ENCODE measurements at regions not wholly inside any gene's neighbourhood (a gene's known extent, or its start where the extent isn't known, plus 50 kb on each side); places are given as distances from the start of the nearest gene placed in this dataset.

DNA sequence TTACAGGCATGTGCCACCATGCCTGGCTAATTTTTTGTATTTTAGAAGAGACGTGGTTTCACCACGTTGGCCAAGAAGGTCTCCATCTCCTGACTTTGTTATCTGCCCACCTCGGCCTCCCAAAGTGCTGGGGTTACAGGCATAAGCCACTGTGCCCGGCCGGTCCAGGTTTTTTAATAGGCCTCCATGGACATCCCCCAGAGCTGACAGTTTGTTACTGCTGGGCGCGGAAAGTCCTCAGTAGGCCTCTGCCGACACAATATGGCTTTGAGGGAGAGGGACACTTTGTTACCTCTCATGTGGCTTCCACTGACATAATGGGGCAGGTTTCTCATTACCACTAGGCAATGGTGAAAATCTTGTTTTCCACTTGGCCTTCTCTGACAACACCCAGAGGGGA, 152.0 kb downstream of the WNT7A start:
- H3K4me3 ChIP-seq = no peak overlapping the region
- in situ Hi-C loops (cut with MboI; ENCODE audit: low pct_unique_long_range_greater_than_20kb in 2 of 9, low sequenced_read_pairs in 9 of 9, unreplicated experiment in 9 of 9) = no loop called here
- H3K4me1 ChIP-seq (replicated peaks in 1 of 2) = no peaks in the 10 kb centered on the region
- H3K27ac ChIP-seq = no peak overlapping the region
- 32 to 88% (median 75%) methylated on average over 1 to 5 of the region's 8 CpGs; no CpG with 5 or more reads in 3 of the 10 experiments for WGBS, 10 experiments
- no peak for ATAC-seq (replicated peaks in 6 of 8)

DNA sequence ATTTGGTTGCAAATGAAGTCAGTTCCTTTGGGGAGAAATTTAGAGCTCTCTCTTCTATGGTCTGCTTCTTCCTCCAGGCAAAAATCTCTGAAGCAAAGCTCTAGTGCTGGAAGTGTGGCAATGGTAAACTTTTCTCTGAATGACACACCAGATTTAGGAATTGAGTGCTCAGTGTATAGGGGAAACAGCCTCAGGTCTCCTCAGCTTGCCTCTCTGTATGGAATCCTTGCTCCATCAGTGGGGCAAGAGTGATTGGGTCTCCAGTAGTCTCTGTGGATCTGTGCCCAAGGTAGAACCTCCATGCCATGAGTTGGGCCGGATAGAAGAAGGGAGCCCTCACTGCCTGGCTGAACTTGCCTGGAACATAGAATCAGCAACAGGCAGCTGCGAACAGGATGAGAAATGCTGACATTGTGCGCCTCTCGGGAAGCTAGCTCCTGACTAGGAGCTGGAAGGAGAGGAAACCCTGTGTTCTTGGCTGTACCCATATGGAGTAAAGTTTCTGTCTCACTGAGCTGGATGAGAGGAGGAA, 156.1 kb downstream of the WNT7A start:
- H3K4me1 ChIP-seq (replicated peaks in 1 of 2) = no peaks in the 10 kb centered on the region
- 0 to 100% (median 86%) methylated on average over 1 to 3 of the region's 4 CpGs; no CpG with 5 or more reads in 3 of the 10 experiments for WGBS, 10 experiments
- ATAC-seq (replicated peaks in 6 of 8) = no peak
- in situ Hi-C loops (cut with MboI; ENCODE audit: low pct_unique_long_range_greater_than_20kb in 2 of 9, low sequenced_read_pairs in 9 of 9, unreplicated experiment in 9 of 9) = no loop called here
- H3K4me3 ChIP-seq = no peak overlapping the region
- H3K27ac ChIP-seq = no peak overlapping the region

DNA sequence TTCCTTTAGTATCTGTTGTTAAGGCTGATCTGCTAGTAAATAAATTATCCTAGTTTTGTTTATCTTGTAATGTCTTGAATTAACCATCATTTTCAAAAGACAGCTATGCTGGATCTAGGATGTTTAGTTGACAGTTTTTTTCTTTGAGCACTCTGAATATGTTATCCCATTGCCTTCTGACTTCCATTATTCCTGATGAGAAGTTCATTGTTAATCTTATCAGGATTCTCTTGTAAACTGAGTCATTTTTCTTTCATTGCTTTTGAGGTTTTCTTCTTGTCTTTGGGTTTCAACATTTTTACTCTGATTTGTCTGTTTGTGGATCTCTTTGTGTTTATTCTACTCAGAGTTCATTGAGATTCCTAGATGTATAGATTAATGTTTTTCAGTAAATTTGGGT, 157.7 kb downstream of the WNT7A start:
- H3K27ac ChIP-seq = no peak overlapping the region
- no peak overlapping the region for H3K4me3 ChIP-seq
- ATAC-seq (replicated peaks in 6 of 8) = no peak
- in situ Hi-C loops (cut with MboI; ENCODE audit: low pct_unique_long_range_greater_than_20kb in 2 of 9, low sequenced_read_pairs in 9 of 9, unreplicated experiment in 9 of 9) = no loop called here
- no peaks in the 10 kb centered on the region for H3K4me1 ChIP-seq (replicated peaks in 1 of 2)

DNA sequence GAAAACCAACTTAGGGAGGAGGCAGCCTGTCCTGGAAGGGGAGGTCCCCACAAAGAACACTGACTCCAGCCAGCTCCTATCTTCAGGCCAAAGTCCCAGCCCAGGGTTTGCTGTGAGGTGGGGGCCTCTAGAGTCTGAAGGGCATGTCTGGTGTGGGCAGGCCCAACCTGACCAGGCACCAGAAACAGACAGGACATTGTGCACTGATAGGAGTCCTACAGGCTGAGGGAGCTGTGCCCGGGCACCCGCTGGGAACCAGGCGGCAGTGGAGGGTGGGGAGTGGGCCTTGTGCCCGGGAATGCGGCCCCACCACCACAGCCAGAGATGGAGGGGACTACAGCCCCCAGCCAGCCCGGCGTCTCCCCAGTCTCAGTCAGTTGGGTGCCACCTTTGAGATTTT, 161.4 kb downstream of the WNT7A start:
- in situ Hi-C loops (cut with MboI; ENCODE audit: low pct_unique_long_range_greater_than_20kb in 2 of 9, low sequenced_read_pairs in 9 of 9, unreplicated experiment in 9 of 9) = no loop called here
- Histone ChIP-seq H3K27ac (no peak overlapping the region), H3K4me1 (replicated peaks in 1 of 2) (no peaks in the 10 kb centered on the region), H3K4me3 (no peak overlapping the region)
- 0 to 90% (median 80%) methylated on average over 1 to 3 of the region's 7 CpGs; no CpG with 5 or more reads in 7 of the 10 experiments for WGBS, 10 experiments
- ATAC-seq (replicated peaks in 6 of 8) = no peak

DNA sequence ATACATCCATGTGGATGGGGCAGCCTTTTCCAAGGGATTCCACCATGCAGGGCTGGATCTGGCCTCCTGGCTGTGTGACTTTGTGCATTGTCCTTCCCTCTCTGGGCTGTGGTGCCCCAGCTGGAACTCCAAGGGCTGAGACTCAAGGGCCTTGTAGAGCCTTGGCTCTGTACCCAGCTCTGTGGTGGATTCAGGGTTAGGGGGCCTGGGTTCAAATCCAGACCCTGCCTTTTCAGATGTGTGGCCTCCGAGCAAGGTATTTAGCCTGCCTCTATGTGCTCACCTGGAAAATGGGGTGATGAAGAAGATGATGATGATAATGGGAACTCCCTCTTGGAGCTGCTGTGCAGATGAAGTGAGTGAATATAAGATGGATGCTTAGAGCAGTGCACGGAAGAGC, 161.9 kb downstream of the WNT7A start:
- 0 to 100% (median 80%) methylated on average over 1 to 2 of the region's 2 CpGs; no CpG with 5 or more reads in 5 of the 10 experiments for WGBS, 10 experiments
- no peak for ATAC-seq (replicated peaks in 6 of 8)
- in situ Hi-C loops (cut with MboI; ENCODE audit: low pct_unique_long_range_greater_than_20kb in 2 of 9, low sequenced_read_pairs in 9 of 9, unreplicated experiment in 9 of 9) = no loop called here

DNA sequence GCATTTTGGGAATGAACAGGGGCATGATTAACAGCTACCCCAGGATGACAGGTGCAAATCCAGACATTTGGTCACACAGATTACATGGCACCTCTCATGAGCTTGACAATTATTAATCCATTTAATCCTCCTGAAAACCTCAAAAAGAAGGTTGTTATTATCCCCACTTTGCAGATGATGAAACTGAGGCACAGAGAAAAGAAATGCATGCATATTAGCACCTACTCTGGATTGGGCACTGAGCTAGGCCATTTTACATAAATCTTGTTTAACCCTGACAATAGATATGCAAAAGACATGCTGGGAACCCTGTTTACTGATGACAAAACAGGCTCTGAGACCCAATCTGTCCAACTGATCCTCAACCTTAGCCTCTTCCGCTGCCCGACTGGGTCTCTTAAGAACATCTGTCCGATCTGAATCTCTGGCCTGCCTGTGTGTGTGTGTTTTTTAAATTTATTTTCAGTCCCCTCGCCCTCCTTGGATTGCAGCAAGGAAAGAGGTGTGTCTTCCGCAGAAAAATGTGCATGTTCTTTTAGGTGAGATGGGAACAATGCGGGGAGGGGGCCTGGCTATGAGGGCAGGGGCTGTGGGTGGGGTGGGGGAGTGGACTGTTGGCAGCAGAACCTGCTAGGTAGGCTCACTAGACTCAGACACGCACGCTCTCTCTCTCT, 162.5 kb downstream of the WNT7A start:
- Histone ChIP-seq H3K27ac (no peak overlapping the region), H3K4me1 (replicated peaks in 1 of 2) (no peaks in the 10 kb centered on the region), H3K4me3 (no peak overlapping the region)
- no peak for ATAC-seq (replicated peaks in 6 of 8)
- WGBS, 10 experiments = 20 to 76% (median 62%) methylated on average over 1 to 5 of the region's 8 CpGs; no CpG with 5 or more reads in 3 of the 10 experiments
- in situ Hi-C loops (cut with MboI; ENCODE audit: low pct_unique_long_range_greater_than_20kb in 2 of 9, low sequenced_read_pairs in 9 of 9, unreplicated experiment in 9 of 9) = no loop called here

More for the DNA sequence above, 161.9 kb downstream of the WNT7A start:
- Histone ChIP-seq H3K4me1 (replicated peaks in 1 of 2) (no peaks in the 10 kb centered on the region), H3K27ac (no peak overlapping the region), H3K4me3 (no peak overlapping the region)

DNA sequence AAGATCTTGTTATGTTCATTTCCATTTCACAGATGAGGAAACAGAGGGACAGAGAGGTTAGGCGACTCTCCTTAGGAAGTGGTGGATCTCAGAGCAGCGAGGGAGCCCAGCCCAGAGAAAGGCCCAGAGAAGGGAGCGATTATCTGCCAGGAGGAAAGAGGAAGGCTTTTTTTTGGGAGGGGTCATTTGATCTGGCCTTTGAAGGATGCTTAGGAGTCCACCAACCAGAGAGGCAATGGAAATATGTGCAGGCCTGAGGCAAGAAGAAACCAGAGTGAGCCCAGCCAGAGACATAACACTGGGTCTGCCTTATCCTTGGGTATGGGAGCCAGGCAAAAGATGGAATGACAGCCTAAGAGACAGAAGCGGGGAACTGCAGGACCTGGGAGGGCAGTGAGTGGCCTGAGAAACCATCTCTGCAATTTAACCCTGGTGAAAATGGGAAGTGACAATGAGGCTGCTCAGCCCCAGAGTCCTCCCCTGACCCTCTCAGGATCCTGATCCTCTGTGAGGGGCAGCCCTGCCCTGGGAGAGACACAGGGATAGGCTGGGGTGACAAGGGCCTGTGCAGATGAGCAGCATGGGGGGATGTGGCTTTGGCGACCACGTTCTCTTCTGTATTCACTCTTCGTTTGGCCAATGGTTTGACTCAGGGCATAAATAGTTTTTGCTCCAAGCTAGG, 163.2 kb downstream of the WNT7A start:
- Histone ChIP-seq H3K27ac (no peak overlapping the region), H3K4me3 (no peak overlapping the region), H3K4me1 (replicated peaks in 1 of 2) (no peaks in the 10 kb centered on the region)
- 18 to 100% (median 85%) methylated on average over 1 to 6 of the region's 7 CpGs; no CpG with 5 or more reads in 4 of the 10 experiments for WGBS, 10 experiments
- no peak for ATAC-seq (replicated peaks in 6 of 8)
- in situ Hi-C loops (cut with MboI; ENCODE audit: low pct_unique_long_range_greater_than_20kb in 2 of 9, low sequenced_read_pairs in 9 of 9, unreplicated experiment in 9 of 9) = no loop called here

DNA sequence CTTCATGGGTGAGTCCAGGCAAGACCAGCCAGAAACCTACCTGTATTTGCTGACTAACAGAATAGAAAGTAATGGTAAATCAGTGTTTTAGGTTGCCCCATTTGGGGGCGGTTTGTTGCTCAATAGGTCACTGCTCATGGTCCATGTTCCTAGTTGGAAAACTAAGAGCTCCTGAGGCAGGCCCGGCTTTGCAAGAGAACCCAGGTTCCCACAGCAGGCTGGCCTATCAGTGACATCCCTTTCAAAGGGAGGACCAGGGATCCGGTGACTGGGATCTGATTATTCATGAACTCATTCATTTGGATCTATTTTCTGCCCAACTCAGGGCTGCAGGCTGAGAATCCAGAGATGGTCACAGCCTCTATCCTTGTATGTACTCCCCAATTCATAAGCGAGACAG, 163.9 kb downstream of the WNT7A start:
- no peak for ATAC-seq (replicated peaks in 6 of 8)
- H3K27ac ChIP-seq = no peak overlapping the region
- in situ Hi-C loops (cut with MboI; ENCODE audit: low pct_unique_long_range_greater_than_20kb in 2 of 9, low sequenced_read_pairs in 9 of 9, unreplicated experiment in 9 of 9) = no loop called here
- no peak overlapping the region for H3K4me3 ChIP-seq
- 0 to 100% (median 44%) methylated on average over 1 to 4 of the region's 4 CpGs; no CpG with 5 or more reads in 3 of the 10 experiments for WGBS, 10 experiments
- no peaks in the 10 kb centered on the region for H3K4me1 ChIP-seq (replicated peaks in 1 of 2)

DNA sequence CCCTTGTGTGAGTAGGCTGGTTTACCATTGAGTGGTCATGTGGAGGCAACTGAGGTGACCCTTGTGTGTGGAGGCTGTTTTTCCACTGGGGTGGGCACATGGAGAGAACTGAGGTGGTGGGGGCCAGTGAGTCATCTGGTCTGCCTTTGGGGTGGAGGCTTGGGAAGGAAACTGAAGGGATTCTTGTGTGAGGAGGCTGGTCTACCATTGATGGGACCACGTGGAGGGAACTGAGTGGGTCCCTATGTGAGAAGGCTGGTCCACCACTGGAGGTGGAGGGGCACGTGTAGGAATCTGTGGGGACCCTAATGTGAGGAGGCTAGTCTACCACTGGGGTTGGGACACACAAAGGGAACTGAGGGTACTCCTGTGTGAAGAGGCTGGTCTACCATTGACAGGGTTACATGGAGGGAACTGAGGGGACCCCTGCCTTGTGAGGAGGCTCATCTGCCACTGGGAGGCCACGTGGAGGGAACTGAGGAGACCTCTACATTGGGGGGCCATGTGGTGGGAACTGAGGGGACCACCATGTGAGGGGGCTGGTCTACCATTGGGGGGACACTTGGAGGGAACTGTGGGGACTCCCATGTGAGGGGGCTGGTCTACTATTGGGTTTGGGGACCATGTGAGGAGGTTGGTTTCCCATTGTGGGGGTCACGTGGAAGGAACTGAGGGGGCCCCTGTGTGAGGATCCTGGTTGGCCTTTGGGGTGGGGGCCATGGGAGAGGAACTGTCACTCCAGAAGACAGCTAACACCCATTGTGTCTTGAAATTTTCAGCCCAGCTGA, 164.5 kb downstream of the WNT7A start:
- Histone ChIP-seq H3K4me1 (replicated peaks in 1 of 2) (no peaks in the 10 kb centered on the region), H3K27ac (no peak overlapping the region), H3K4me3 (no peak overlapping the region)
- no peak for ATAC-seq (replicated peaks in 6 of 8)
- in situ Hi-C loops (cut with MboI; ENCODE audit: low pct_unique_long_range_greater_than_20kb in 2 of 9, low sequenced_read_pairs in 9 of 9, unreplicated experiment in 9 of 9) = no loop called here
- 0 to 100% (median 71%) methylated on average over 1 to 2 of the region's 4 CpGs; no CpG with 5 or more reads in 5 of the 10 experiments for WGBS, 10 experiments

DNA sequence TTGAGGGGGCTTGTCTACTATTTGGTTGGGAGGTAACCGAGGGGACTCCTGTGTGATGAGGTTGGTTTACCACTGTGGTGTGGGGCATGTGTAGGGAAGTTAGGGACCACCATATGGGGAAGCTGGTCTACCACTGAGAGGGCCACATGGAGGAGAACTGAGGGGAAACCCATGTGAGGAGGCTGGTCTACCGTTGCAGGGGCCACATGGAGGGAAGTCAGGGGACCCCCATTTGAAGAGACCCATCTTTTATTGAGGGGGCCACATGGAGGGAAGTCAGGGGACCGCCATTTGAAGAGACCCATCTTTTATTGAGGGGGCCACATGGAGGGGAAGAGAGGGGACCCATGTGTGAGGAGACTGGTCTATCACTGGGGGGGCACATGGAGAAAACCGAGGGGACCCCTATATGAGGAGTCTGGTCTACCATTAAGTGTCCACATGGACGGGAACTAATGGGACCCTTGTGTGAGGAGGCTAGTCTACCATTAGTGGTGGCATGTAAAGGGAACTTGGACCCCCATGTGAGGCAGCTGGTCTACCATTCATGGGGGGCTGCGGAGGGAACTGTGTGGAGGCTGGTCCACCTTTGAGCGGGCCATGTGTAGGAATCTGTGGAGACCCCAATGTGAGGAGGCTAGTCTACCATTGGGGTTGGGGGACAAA, 165.5 kb downstream of the FBLN2 start:
- 0 to 100% (median 78%) methylated on average over 1 to 3 of the region's 7 CpGs; no CpG with 5 or more reads in 2 of the 10 experiments for WGBS, 10 experiments
- no peak overlapping the region for H3K27ac ChIP-seq
- no peak for ATAC-seq (replicated peaks in 6 of 8)
- H3K4me3 ChIP-seq = no peak overlapping the region
- H3K4me1 ChIP-seq (replicated peaks in 1 of 2) = no peaks in the 10 kb centered on the region
- in situ Hi-C loops (cut with MboI; ENCODE audit: low pct_unique_long_range_greater_than_20kb in 2 of 9, low sequenced_read_pairs in 9 of 9, unreplicated experiment in 9 of 9) = no loop called here

DNA sequence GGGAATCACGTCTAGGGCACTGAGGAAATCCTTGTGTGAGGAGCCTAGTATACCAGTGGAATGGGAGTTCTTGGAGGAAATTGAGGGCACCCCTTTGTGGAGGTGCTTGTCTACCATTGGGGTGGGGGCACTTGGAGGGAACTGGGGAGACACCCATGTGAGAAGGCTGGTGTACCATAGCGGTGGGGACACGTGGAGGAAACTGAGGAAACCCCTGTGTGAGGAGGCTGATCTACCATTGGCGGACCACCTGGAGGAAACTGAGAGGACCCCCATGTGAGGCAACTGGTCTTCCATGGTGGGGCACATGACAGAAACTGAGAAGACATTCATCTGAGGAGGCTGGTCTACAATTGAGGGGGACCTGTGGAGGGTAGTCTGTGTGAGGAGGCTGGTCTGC, 164.5 kb downstream of the FBLN2 start:
- no peak for ATAC-seq (replicated peaks in 6 of 8)
- Histone ChIP-seq H3K4me3 (no peak overlapping the region), H3K4me1 (replicated peaks in 1 of 2) (no peaks in the 10 kb centered on the region), H3K27ac (no peak overlapping the region)
- 0 to 92% (median 20%) methylated on average over 1 to 2 of the region's 4 CpGs; no CpG with 5 or more reads in 5 of the 10 experiments for WGBS, 10 experiments
- in situ Hi-C loops (cut with MboI; ENCODE audit: low pct_unique_long_range_greater_than_20kb in 2 of 9, low sequenced_read_pairs in 9 of 9, unreplicated experiment in 9 of 9) = no loop called here

DNA sequence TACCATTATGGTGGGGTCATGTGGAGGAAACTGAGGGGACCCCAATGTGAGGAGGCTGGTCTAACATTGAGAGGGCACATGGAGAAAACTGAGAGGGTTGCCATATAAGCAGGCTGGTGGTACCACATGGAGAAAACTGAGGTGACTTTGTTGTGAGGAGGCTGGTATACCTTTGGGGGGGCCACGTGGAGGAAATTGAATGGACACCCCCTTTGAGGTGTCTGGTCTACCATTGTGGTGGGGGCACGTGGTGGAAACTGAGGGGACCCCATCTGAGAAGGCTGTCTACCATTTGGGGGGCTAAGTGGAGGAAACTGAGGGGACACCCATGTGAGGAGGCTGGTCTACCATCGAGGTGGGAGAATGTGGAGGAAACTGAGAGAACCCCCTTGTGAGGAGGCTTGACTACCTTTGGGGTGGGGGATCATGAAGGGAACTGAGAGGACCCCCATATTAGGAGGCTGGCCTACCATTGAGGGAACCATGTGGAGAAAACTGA, 163.8 kb downstream of the FBLN2 start:
- in situ Hi-C loops (cut with MboI; ENCODE audit: low pct_unique_long_range_greater_than_20kb in 2 of 9, low sequenced_read_pairs in 9 of 9, unreplicated experiment in 9 of 9) = no loop called here
- H3K27ac ChIP-seq = no peak overlapping the region
- 33 to 51% (median 40%) methylated on average over 1 to 3 of the region's 3 CpGs; no CpG with 5 or more reads in 7 of the 10 experiments for WGBS, 10 experiments
- no peak for ATAC-seq (replicated peaks in 6 of 8)
- no peaks in the 10 kb centered on the region for H3K4me1 ChIP-seq (replicated peaks in 1 of 2)
- no peak overlapping the region for H3K4me3 ChIP-seq

Data from motor neuron (in vitro differentiated cells).